Heart right ventricle (tissue), 16 donors: ENCODE measurements at regions not wholly inside any gene's neighbourhood (a gene's known extent, or its start where the extent isn't known, plus 50 kb on each side); places are given as distances from the start of the nearest gene placed in this dataset.

Experiments used
- ATAC-seq, 8 donors: fragments of 200-7000 bp; cut with Tn5 transposase; one replicate each; pipeline ENCODE4 v1.9.1; 2020; ENCODE audit warnings: mild to moderate bottlenecking in 8 of 8, moderate library complexity in 8 of 8, moderate number of reproducible peaks in 1 of 8
- DNase-seq, 2 donors: peaks; one replicate each; pipeline ENCODE4 v3.0.0-alpha.2; 2020
- H3K27ac ChIP-seq, 10 donors: fragments of 200-600 bp; sonication (generic) in 2 of 10; one replicate each; pipeline versions ENCODE4 v1.5.0 to v1.8.0; 2020 to 2022; ENCODE audit warnings: mild to moderate bottlenecking in 3 of 10
- H3K27me3 ChIP-seq, 7 donors: fragments of 200-600 bp; one replicate each; pipeline ENCODE4 v1.8.0; 2021 to 2022; ENCODE audit warnings: mild to moderate bottlenecking in 2 of 7
- H3K36me3 ChIP-seq, 9 donors: fragments of 200-600 bp; sonication (generic) in 1 of 9; one replicate each; pipeline versions ENCODE4 v1.5.0 to v1.8.0; 2020 to 2022; ENCODE audit warnings: mild to moderate bottlenecking in 2 of 9
- H3K4me1 ChIP-seq, 9 donors: fragments of 200-600 bp; sonication (generic) in 1 of 9; one replicate each; pipeline versions ENCODE4 v1.5.0 to v1.8.0; 2020 to 2022; ENCODE audit warnings: mild to moderate bottlenecking in 4 of 9
- H3K4me3 ChIP-seq, 10 donors: fragments of 200-600 bp; sonication (generic) in 2 of 10; one replicate each; pipeline versions ENCODE4 v1.5.0 to v1.8.0; 2020 to 2022; ENCODE audit warnings: mild to moderate bottlenecking in 7 of 10, moderate library complexity in 2 of 10
- H3K9me3 ChIP-seq, 11 donors: fragments of 200-600 bp in 10 of 11; sonication (generic) in 2 of 11; one replicate each; pipeline versions ENCODE4 v1.5.0 to v1.8.0; 2013 to 2022; ENCODE audit warnings: mild to moderate bottlenecking in 2 of 11, control low read depth in 1 of 11, moderate library complexity in 1 of 11
- WGBS, 2 donors: extraction: QIAGEN DNeasy Blood & Tissue Kit; methylation state at CpG; one replicate each; pipeline ENCODE4 v1.1.7; 2013; ENCODE audit warnings: inconsistent platforms in 1 of 2; 5-methylcytosine and 5-hydroxymethylcytosine counted together
- intact Hi-C, 10 donors: fragments of 100-400 bp; cut with DNase I; formaldehyde crosslinking; loops; one replicate each; pipeline versions ENCODE4 v1.11.1 to v1.14.2; 2022
- TF ChIP-seq, protein P1 (sequence below), 9 donors: fragments of 200-600 bp; sonication (generic) in 2 of 9; IDR thresholded peaks; one replicate each; pipeline versions ENCODE4 v1.5.0 to v1.8.0; 2021 to 2022; ENCODE audit warnings: antibody characterized with exemption in 9 of 9, mild to moderate bottlenecking in 5 of 9, moderate library complexity in 1 of 9
- donor health status: Arrhythmogenic right ventricular cardiomyopathy.
- donor health status: ischemic (EF 13 %, LVEDD 7.1; RV severe dilation, severe dysfunction).
- donor health status: healthy with polysubstance abuse.
- donor health status: DM: no; HTN: yes; CAD: no.
- donor health status: DM: no; HTN: no; CAD: no.
- donor health status: ischemic (EF 25% LVEDD 6.9; RV normal size, moderate dysfunction).
- donor health status: ischemic (EF 25% LVEDD 5.7; RV mildly dilated, moderate dysfunction).
- donor health status: healthy.
- donor health status: DM: yes; HTN: yes; CAD: no.
- donor health status: Ischemic cardiomyopathy.
- donor health status: ischemic (EF 35%, LVEDD 5.7; RV mildly dilated, moderate dysfunction).
- donor health status: nonischemic (EF 11% LVEDD 7.7; RV severe dilation, severe dysfunction).
- donor health status: DM: yes; HTN: yes; CAD: no.
- donor health status: PGD.
- donor health status: ischemic (EF 29% LVEDD 5.4; RV normal size, mild dysfunction).
- donor health status: nonischemic (EF 23%, LVEDD 6.1; RV moderate dilation, normal function).

- Histone ChIP-seq H3K4me3 (no peak overlapping the region), H3K36me3 (no peaks in the 10 kb centered on the region), H3K27ac (no peak overlapping the region), H3K9me3 (peaks cover 0 to 6% (median 0%) of the 10 kb centered on the region in 11 donors), H3K4me1 (peaks cover 0 to 4% (median under 1%) of the 10 kb centered on the region in 9 donors), H3K27me3 (no peaks in the 10 kb centered on the region)
- 91 to 92% methylated on average over 4 of the region's 4 CpGs for WGBS, 2 donors
- TF ChIP-seq, protein P1, sequence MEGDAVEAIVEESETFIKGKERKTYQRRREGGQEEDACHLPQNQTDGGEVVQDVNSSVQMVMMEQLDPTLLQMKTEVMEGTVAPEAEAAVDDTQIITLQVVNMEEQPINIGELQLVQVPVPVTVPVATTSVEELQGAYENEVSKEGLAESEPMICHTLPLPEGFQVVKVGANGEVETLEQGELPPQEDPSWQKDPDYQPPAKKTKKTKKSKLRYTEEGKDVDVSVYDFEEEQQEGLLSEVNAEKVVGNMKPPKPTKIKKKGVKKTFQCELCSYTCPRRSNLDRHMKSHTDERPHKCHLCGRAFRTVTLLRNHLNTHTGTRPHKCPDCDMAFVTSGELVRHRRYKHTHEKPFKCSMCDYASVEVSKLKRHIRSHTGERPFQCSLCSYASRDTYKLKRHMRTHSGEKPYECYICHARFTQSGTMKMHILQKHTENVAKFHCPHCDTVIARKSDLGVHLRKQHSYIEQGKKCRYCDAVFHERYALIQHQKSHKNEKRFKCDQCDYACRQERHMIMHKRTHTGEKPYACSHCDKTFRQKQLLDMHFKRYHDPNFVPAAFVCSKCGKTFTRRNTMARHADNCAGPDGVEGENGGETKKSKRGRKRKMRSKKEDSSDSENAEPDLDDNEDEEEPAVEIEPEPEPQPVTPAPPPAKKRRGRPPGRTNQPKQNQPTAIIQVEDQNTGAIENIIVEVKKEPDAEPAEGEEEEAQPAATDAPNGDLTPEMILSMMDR (IDR thresholded peaks at IDR 0.05) = no peak
- ATAC-seq (no peak), DNase-seq (no peak)
- intact Hi-C loops = loop anchor here in 2 of 10 donors (5.0 kb wide), 2 partner anchors 522 to 532 kb away; no protein-coding TSS in a partner anchor
Observed at GRCh38 chr3:106213954-106214353, 345.1 kb upstream of the CBLB start.

- H3K9me3 ChIP-seq = peaks cover 0 to 13% (median 3%) of the 10 kb centered on the region in 11 donors
- intact Hi-C loops = loop anchor here in 2 of 10 donors (5.0 kb wide), 2 partner anchors 522 to 532 kb away; no protein-coding TSS in a partner anchor
- no peak for DNase-seq
- no peak overlapping the region for H3K4me3 ChIP-seq
- no peaks in the 10 kb centered on the region for H3K4me1 ChIP-seq
- WGBS, 2 donors = 89 to 96% methylated on average over 4 of the region's 4 CpGs
- no peaks in the 10 kb centered on the region for H3K36me3 ChIP-seq
- H3K27ac ChIP-seq = no peak overlapping the region
- ATAC-seq = no peak
- H3K27me3 ChIP-seq = no peaks in the 10 kb centered on the region
- TF ChIP-seq, protein P1 (IDR thresholded peaks at IDR 0.05) = no peak
Observed at GRCh38 chr3:106214641-106215040, 345.8 kb upstream of the CBLB start.

DNA sequence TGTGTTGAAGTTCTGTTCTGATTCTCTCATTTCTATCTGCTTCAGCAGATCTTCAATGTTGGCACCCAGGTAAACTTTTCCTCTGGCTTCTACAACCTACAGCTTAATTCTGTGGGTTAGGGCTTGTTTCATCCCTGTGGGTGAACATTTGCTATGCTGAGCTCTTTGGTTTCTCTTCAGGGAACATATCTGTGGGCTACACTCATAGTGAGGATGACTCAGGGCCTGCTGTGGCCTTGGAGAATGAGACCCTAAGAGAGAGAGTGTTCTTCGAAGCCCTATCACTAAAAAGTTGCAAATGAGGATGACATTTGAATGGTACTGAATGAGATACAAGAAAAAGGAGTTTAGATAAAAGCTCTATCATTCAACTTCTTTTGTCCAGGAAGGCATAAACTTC lies 346.2 kb upstream of the CBLB start:
- ATAC-seq (no peak), DNase-seq (no peak)
- H3K27ac ChIP-seq = no peak overlapping the region
- intact Hi-C loops = no loop called here
- H3K4me3 ChIP-seq = no peak overlapping the region
- H3K4me1 ChIP-seq = no peaks in the 10 kb centered on the region
- no peaks in the 10 kb centered on the region for H3K36me3 ChIP-seq
- WGBS, 2 donors = 85 to 91% methylated on average over 1 of the region's 1 CpG
- TF ChIP-seq, protein P1 (IDR thresholded peaks at IDR 0.05) = no peak
- peaks cover 0 to 17% (median 5%) of the 10 kb centered on the region in 11 donors for H3K9me3 ChIP-seq
- no peaks in the 10 kb centered on the region for H3K27me3 ChIP-seq

- H3K4me3 ChIP-seq = no peak overlapping the region
- H3K27ac ChIP-seq = no peak overlapping the region
- ATAC-seq = no peak
- intact Hi-C loops = no loop called here
- peaks cover 0 to 39% (median 5%) of the 10 kb centered on the region in 11 donors for H3K9me3 ChIP-seq
- DNase-seq = no peak
- H3K4me1 ChIP-seq = no peaks in the 10 kb centered on the region
- WGBS, 2 donors = 92 to 98% methylated on average over 2 of the region's 2 CpGs
- H3K27me3 ChIP-seq = no peaks in the 10 kb centered on the region
- H3K36me3 ChIP-seq = no peaks in the 10 kb centered on the region
- TF ChIP-seq, protein P1 (IDR thresholded peaks at IDR 0.05) = no peak
Observed at GRCh38 chr3:106217745-106218144, 348.9 kb upstream of the CBLB start.
